K562 (cell line): ENCODE measurements at regions not wholly inside any gene's neighbourhood (a gene's known extent, or its start where the extent isn't known, plus 50 kb on each side); places are given as distances from the start of the nearest gene placed in this dataset.

ENCODE experiments used
- ATAC-seq: fragments of 200-7000 bp; cut with Tn5 transposase; 3 replicates; pipeline ENCODE4 v1.9.1; 2020; ENCODE audit warnings: moderate library complexity
- BruUV-seq: library from RNA; stranded (reverse); fragments of 400-500 nt; replicated peaks from 2 replicates; lab custom pipeline; 2021; lab: Mats Ljungman, UMichigan
- CTCF ChIA-PET: fragments of 300-600 bp; formaldehyde crosslinking; extraction: SDS; loops from one replicate; lab custom pipeline; 2021; ENCODE audit warnings: low intra/inter-chr PET ratio; lab: Yijun Ruan, JAX
- POLR2A ChIA-PET: fragments of 300-600, 350-650 bp; sonication (Branson Sonifier 250); formaldehyde crosslinking; extraction: SDS; loops from one replicate; lab custom pipeline; 2021; ENCODE audit warnings: antibody characterized with exemption, inconsistent platforms; lab: Yijun Ruan, JAX
- DNase-seq, 4 experiments: peaks; one replicate each; pipeline versions ENCODE4 v3.0.0 to v3.0.0-alpha.2; 2011 to 2018; ENCODE audit warnings: low spot score in 3 of 4, mixed read lengths in 3 of 4; ENCODE audit errors: extremely low read depth in 1 of 4
- FAIRE-seq: peaks from 2 replicates; lab custom pipeline; 2011; peaks lifted over from hg19 to GRCh38; lab: Jason Lieb, UNC
- H2AFZ ChIP-seq: 2 replicates; pipeline ENCODE4 v1.6.0; 2011; ENCODE audit warnings: low read depth, low read length, control low read depth, inconsistent platforms
- H3K27ac ChIP-seq: fragments of 200-600 bp; 3 replicates; pipeline ENCODE4 v1.8.0; 2011; ENCODE audit warnings: low read depth, mild to moderate bottlenecking, control low read depth, inconsistent platforms, low read length, moderate library complexity, mixed read lengths; ENCODE audit errors: extremely low read depth
- H3K27me3 ChIP-seq, 2 experiments: fragments of 300-600 bp in 1 of 2; 2 replicates in 1 of 2; 3 replicates in 1 of 2; pipeline versions ENCODE4 v1.6.0 to v1.8.0; 2011; ENCODE audit warnings: inconsistent platforms in 2 of 2, low read length in 2 of 2, mild to moderate bottlenecking in 1 of 2, mixed read lengths in 1 of 2, moderate library complexity in 1 of 2; ENCODE audit not compliant: control insufficient read depth in 2 of 2, insufficient read depth in 2 of 2
- H3K36me3 ChIP-seq: fragments of 300-600 bp; 3 replicates; pipeline ENCODE4 v1.8.0; 2011; ENCODE audit warnings: mild to moderate bottlenecking, low read length, inconsistent platforms; ENCODE audit not compliant: control insufficient read depth, insufficient read depth
- H3K4me1 ChIP-seq, 2 experiments: fragments of 200-600 bp in 1 of 2; replicated peaks in 1 of 2; 2 replicates in 1 of 2; 3 replicates in 1 of 2; pipeline versions ENCODE4 v1.5.1 to v1.8.0; 2011; ENCODE audit warnings: inconsistent platforms in 2 of 2, low read length in 2 of 2, mild to moderate bottlenecking in 1 of 2, mixed read lengths in 1 of 2, moderate library complexity in 1 of 2; ENCODE audit not compliant: control insufficient read depth in 2 of 2, insufficient read depth in 2 of 2
- H3K4me2 ChIP-seq: 2 replicates; pipeline ENCODE4 v1.6.1; 2011; ENCODE audit warnings: low read length, control low read depth, inconsistent platforms, mixed read lengths; ENCODE audit not compliant: insufficient read depth
- H3K4me3 ChIP-seq: fragments of 200-600 bp; sonication (generic), shearing (Covaris generic); 2 replicates; pipeline ENCODE4 v1.5.1; 2016; ENCODE audit warnings: control low read depth, inconsistent platforms
- H3K79me2 ChIP-seq: fragments of 200-600 bp; 3 replicates; pipeline ENCODE4 v1.8.0; 2011; ENCODE audit warnings: low read length, inconsistent platforms; ENCODE audit not compliant: control insufficient read depth, insufficient read depth
- H3K9ac ChIP-seq, 2 experiments: 2 replicates each; pipeline versions ENCODE4 v1.6.0 to v1.6.1; 2011; ENCODE audit warnings: low read depth in 2 of 2, low read length in 2 of 2, control low read depth in 1 of 2, inconsistent platforms in 1 of 2, mild to moderate bottlenecking in 1 of 2, mixed read lengths in 1 of 2; ENCODE audit not compliant: insufficient read depth in 1 of 2
- H3K9me1 ChIP-seq: one replicate; pipeline ENCODE4 v1.6.0; 2011; ENCODE audit warnings: inconsistent platforms, mild to moderate bottlenecking, low read length, moderate library complexity; ENCODE audit not compliant: control insufficient read depth, insufficient read depth
- H3K9me3 ChIP-seq: replicated peaks from 2 replicates; pipeline ENCODE4 v1.5.1; 2011; ENCODE audit warnings: low read depth, low read length, inconsistent platforms; ENCODE audit not compliant: control insufficient read depth, insufficient read depth
- H4K20me1 ChIP-seq: replicated peaks from 2 replicates; pipeline ENCODE4 v1.6.1; 2011; ENCODE audit warnings: low read length, inconsistent platforms, mixed read lengths; ENCODE audit not compliant: control insufficient read depth, insufficient read depth
- ELF2 ChIP-seq: fragments of 250-450 bp; sonication (Bioruptor Pico); IDR thresholded peaks from 2 replicates; pipeline ENCODE4 v1.5.0; 2021; ENCODE audit warnings: mild to moderate bottlenecking
- HEY1 ChIP-seq: fragments of 250-450 bp; sonication (Bioruptor Pico); IDR thresholded peaks from 2 replicates; pipeline ENCODE4 v1.5.0; 2020; ENCODE audit warnings: mild to moderate bottlenecking, moderate library complexity, borderline replicate concordance
- HMGXB4 ChIP-seq: sonication (generic); formaldehyde crosslinking; IDR thresholded peaks from 2 replicates; pipeline ENCODE4 v1.8.1; 2023; ENCODE audit warnings: mild to moderate bottlenecking, missing genetic modification reagents
- KDM2B ChIP-seq: fragments of 250-450 bp; sonication (Bioruptor Pico); IDR thresholded peaks from 2 replicates; pipeline ENCODE4 v1.8.0; 2021; ENCODE audit warnings: mild to moderate bottlenecking, moderate library complexity
- KLF13 ChIP-seq: fragments of 450-650 bp; IDR thresholded peaks from 2 replicates; pipeline ENCODE4 v1.6.1; 2016; ENCODE audit warnings: missing genetic modification characterization, low read depth, mild to moderate bottlenecking, missing compliant biosample characterization, moderate library complexity, borderline replicate concordance
- MEF2D ChIP-seq: conservative IDR thresholded peaks from 2 replicates; pipeline ENCODE4 v1.6.1; 2016; ENCODE audit warnings: low read depth, missing genetic modification characterization, missing compliant biosample characterization
- MTA2 ChIP-seq: fragments of 450-650 bp; IDR thresholded peaks from 2 replicates; pipeline ENCODE4 v1.6.1; 2016; ENCODE audit warnings: low read depth
- PTTG1 ChIP-seq: fragments of 450-650 bp; IDR thresholded peaks from 2 replicates; pipeline ENCODE4 v1.6.1; 2016; ENCODE audit warnings: low read depth, mild to moderate bottlenecking, missing genetic modification characterization, missing compliant biosample characterization
- SAFB ChIP-seq: fragments of 200-400 bp; formaldehyde crosslinking; IDR thresholded peaks from 2 replicates; pipeline ENCODE4 v1.6.1; 2017; ENCODE audit warnings: low read depth, low read length, borderline replicate concordance
- SMARCA5 ChIP-seq: fragments of 450-650 bp; IDR thresholded peaks from 2 replicates; pipeline ENCODE4 v1.6.1; 2016
- SREBF1 ChIP-seq: fragments of 150-350 bp; IDR thresholded peaks from 2 replicates; pipeline ENCODE4 v1.6.1; 2014; ENCODE audit warnings: antibody characterized with exemption, low read depth, low read length, borderline replicate concordance
- YBX1 ChIP-seq: fragments of 450-650 bp; IDR thresholded peaks from 2 replicates; pipeline ENCODE4 v1.7.1; 2016; ENCODE audit warnings: mild to moderate bottlenecking
- ZNF41 ChIP-seq: fragments of 250-450 bp; sonication (Bioruptor Pico); conservative IDR thresholded peaks from 2 replicates; pipeline ENCODE4 v1.4.0; 2020; ENCODE audit warnings: mild to moderate bottlenecking
- ZNF445 ChIP-seq: fragments of 250-450 bp; sonication (Bioruptor Pico); IDR thresholded peaks from 2 replicates; pipeline ENCODE4 v1.4.0; 2020; ENCODE audit warnings: low read depth, mild to moderate bottlenecking, moderate library complexity
- in situ Hi-C: fragments of 300-500 bp; cut with MboI; formaldehyde crosslinking; loops from 4 replicates; pipeline ENCODE4 v1.15.0; 2018; ENCODE audit warnings: inconsistent platforms, mixed read lengths
- intact Hi-C: fragments of 100-400 bp; cut with micrococcal nuclease; formaldehyde crosslinking; loops from 2 replicates; pipeline ENCODE4 v1.14.2; 2022

GRCh38 chr15:31179693-31180092, 78.2 kb upstream of the TRPM1 start:
- Histone ChIP-seq H3K9me3 (no peaks in the 10 kb centered on the region; the same call in 1 of the 2 replicates), H2AFZ (no peak overlapping the region), H4K20me1 (no peaks in the 10 kb centered on the region), H3K27ac (no peak overlapping the region), H3K36me3 (no peaks in the 10 kb centered on the region), H3K9ac (no peak overlapping the region), H3K4me1 (no peaks in the 10 kb centered on the region), H3K4me3 (no peak overlapping the region), H3K79me2 (no peaks in the 10 kb centered on the region), H3K27me3 (no peaks in the 10 kb centered on the region; a peak in 1 of 5 replicates), H3K4me2 (no peak overlapping the region), H3K9me1 (no peaks in the 10 kb centered on the region)
- TF ChIP-seq SAFB (no peak), ZNF445 (CRISPR knock-in tag) (no peak), HMGXB4 (CRISPR knock-in tag) (no peak), ZNF41 (no peak), MTA2 (no peak), KLF13 (tag) (no peak), SMARCA5 (no peak), KDM2B (CRISPR knock-in tag) (no peak), HEY1 (CRISPR knock-in tag) (no peak), PTTG1 (no peak), MEF2D (tag) (no peak), SREBF1 (no peak), YBX1 (no peak), ELF2 (CRISPR knock-in tag) (no peak)
- ChIA-PET CTCF (no interaction called here), POLR2A (no interaction called here)
- intact Hi-C loops: no loop called here
- ATAC-seq (no peak), DNase-seq (no peak), FAIRE-seq (no peak)
- no TSS peak for BruUV-seq
- in situ Hi-C loops: no loop called here
